Bronchial epithelial cell (primary cell): ENCODE measurements at regions not wholly inside any gene's neighbourhood (a gene's known extent, or its start where the extent isn't known, plus 50 kb on each side); places are given as distances from the start of the nearest gene placed in this dataset.
"Not testable (repeated sequence)": the region's sequence is repeated elsewhere in the genome, so short reads cannot be mapped to it uniquely, and the experiment has no call there.

Experiments used
- DNase-seq: peaks from one replicate; pipeline ENCODE4 v3.0.0-alpha.2; 2010; ENCODE audit warnings: low read depth
- FAIRE-seq: peaks from 2 replicates; lab custom pipeline; 2011; peaks lifted over from hg19 to GRCh38; lab: Jason Lieb, UNC
- H3K27me3 ChIP-seq: 2 replicates; pipeline ENCODE4 v1.5.1; 2011; ENCODE audit warnings: low read length; ENCODE audit not compliant: control insufficient read depth, insufficient read depth
- H3K36me3 ChIP-seq: 2 replicates; pipeline ENCODE4 v1.5.1; 2011; ENCODE audit warnings: low read length; ENCODE audit not compliant: control insufficient read depth, insufficient read depth
- H3K4me3 ChIP-seq: 2 replicates; pipeline ENCODE4 v1.5.1; 2011; ENCODE audit warnings: mild to moderate bottlenecking, low read depth, low read length, control low read depth
- TF ChIP-seq, protein P1 (sequence below): IDR thresholded peaks from 2 replicates; pipeline ENCODE4 v1.5.1; 2011; ENCODE audit warnings: mild to moderate bottlenecking, moderate library complexity, low read length, control low read depth, inconsistent platforms; ENCODE audit not compliant: insufficient read depth, severe bottlenecking

DNA sequence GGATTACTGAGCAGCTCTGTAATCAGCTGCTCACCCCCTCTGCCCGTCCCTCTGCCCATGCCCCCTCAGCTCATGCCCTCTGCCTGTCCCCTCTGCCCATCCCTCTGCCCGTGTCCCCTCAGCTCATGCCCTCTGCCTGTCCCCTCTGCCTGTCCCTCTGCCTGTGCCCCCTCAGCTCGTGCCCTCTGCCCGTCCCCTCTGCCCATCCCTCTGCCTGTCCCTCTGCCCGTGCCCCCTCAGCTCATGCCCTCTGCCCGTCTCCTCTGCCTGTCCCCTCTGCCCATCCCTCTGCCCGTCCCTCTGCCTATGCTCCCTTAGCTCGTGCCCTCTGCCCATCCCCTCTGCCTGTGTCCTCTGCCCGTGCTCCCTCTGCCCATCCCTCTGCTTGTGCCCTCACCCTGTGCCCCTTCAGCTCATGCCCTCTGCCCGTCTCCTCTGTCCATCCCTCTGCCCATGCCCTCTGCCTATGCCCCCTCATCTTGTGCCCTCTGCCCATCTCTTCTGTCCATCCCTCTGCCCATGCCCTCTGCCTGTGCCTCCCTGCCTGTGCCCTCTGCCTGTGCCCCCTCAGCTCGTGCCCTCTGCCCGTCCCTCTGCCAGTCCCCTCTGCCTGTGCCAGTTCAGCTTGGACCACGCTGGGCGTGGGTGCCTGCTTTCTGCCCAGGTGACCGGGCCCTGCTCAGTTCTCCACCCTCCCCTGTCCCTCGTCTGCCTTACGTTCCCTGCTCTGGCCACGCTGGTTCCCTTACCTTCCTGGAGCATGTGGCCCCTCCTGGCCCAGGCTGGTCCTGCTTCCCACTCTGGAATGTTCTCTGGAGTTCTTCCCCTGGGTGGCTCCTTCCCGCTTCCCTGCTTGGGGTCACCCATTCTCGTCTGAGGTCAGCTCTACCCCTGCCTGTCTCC is 97.6 kb downstream of the NPIPB11 start:
- TF ChIP-seq, protein P1, sequence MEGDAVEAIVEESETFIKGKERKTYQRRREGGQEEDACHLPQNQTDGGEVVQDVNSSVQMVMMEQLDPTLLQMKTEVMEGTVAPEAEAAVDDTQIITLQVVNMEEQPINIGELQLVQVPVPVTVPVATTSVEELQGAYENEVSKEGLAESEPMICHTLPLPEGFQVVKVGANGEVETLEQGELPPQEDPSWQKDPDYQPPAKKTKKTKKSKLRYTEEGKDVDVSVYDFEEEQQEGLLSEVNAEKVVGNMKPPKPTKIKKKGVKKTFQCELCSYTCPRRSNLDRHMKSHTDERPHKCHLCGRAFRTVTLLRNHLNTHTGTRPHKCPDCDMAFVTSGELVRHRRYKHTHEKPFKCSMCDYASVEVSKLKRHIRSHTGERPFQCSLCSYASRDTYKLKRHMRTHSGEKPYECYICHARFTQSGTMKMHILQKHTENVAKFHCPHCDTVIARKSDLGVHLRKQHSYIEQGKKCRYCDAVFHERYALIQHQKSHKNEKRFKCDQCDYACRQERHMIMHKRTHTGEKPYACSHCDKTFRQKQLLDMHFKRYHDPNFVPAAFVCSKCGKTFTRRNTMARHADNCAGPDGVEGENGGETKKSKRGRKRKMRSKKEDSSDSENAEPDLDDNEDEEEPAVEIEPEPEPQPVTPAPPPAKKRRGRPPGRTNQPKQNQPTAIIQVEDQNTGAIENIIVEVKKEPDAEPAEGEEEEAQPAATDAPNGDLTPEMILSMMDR, result no peak
- no peak overlapping the region for H3K4me3 ChIP-seq
- DNase-seq, result no peak
- H3K27me3 ChIP-seq, result no peaks in the 10 kb centered on the region
- no peaks in the 10 kb centered on the region for H3K36me3 ChIP-seq
- FAIRE-seq, result no peak

DNA sequence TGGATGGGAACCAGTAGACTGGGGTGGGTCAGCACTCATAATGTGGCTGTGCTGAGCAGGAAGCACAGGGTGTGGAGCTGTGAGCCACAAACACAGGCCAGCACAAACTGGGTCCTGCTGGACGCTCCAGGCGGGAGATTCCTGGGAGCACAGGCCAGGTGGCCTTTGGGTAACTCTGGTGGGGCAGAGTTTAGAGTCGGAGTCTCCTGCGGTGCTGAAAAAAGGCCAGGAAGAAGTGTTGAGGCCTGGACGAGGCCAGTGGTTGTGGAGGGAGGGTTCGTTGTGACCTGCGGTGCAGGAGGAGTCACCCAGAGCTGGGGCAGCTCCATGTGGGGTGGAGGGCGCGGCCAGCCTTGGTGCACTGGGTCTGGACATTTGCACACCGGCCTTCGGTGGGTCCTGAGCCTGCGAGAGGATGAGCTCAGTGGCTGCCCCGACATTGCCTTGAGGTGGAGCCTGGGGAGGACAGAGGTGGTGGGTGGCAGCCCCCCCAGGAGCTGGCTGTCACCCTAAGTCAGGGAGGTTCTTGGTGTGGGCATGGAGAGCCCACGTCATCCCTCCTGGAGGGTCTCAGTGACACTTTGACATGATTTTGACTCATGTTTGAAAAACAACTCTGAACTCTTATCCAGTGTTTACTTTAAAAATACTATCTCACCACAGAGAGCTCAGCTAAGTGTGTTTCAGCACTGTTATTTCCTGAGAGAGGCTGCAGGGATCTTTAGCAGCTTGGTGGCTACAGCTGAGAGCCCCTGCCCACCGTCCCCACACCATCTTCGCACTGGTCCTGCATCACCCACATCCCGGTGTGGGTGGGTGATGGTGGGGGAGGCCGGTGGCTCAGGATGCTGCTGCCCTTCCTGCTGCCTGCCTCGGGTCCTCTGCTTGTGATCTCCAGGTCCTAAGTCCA is 98.7 kb downstream of the NPIPB11 start:
- H3K36me3 ChIP-seq, result no peaks in the 10 kb centered on the region
- DNase-seq (no peak), FAIRE-seq (peak; percentile 92)
- H3K27me3 ChIP-seq, result no peaks in the 10 kb centered on the region
- TF ChIP-seq, protein P1, result no peak
- no peak overlapping the region for H3K4me3 ChIP-seq

DNA sequence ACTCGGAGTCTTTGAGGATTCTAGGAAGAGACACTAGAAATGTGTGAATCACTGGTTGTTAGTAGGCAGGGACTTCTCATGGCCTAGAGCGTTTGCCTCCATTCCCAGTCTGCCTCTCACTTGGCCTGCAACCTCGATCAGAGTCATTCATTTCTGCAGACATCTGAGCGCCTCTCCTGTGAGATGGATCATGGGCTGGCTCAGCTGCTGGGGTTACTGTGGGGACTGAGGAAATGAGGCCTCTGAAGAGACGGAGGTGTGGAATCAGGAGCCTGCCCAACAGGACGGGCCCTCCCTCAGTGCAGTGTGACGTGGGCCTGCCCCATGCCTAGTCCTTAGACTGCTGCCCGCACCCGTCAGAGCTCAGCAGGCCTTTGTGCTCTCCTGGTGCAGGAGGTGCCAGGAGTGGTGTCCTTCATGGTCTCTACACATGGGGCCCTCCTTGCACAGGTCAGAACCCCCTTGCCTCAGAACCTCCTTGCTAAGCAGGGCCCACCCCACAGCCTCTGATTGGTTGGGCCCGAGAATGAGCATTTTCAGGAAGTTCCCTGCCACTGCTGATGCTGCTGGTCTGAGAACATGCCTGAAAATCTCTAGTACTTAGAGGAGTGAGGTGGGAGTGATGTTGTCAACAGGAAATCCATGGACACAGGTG is 99.4 kb downstream of the NPIPB11 start:
- peak; percentile 89 for FAIRE-seq
- no peak overlapping the region for H3K4me3 ChIP-seq
- TF ChIP-seq, protein P1, result no peak
- H3K36me3 ChIP-seq, result no peaks in the 10 kb centered on the region
- no peak for DNase-seq
- H3K27me3 ChIP-seq, result no peaks in the 10 kb centered on the region

DNA sequence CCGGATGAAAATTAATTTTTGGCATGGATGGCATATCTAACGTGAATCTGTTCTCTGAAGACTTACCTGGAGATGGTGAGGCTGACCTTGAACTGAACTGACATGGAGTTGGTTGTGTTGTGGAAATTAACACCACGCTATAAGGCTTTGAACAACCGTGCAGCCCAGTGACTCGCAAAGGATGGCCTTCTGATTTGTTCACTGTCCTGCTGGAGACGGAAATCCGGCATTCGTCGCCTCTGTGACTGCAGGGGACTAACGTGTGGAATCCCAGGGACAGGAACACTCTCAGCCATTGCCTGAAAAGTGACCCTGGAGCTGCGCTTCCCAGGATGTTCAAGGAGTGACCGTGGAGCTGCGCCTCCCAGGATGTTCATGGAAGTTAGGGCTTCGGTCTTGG is 100.3 kb downstream of the NPIPB11 start:
- no peak for DNase-seq
- TF ChIP-seq, protein P1, result no peak
- Histone ChIP-seq H3K4me3 (no peak overlapping the region), H3K36me3 (no peaks in the 10 kb centered on the region), H3K27me3 (no peaks in the 10 kb centered on the region)
- peak; percentile 28 for FAIRE-seq

DNA sequence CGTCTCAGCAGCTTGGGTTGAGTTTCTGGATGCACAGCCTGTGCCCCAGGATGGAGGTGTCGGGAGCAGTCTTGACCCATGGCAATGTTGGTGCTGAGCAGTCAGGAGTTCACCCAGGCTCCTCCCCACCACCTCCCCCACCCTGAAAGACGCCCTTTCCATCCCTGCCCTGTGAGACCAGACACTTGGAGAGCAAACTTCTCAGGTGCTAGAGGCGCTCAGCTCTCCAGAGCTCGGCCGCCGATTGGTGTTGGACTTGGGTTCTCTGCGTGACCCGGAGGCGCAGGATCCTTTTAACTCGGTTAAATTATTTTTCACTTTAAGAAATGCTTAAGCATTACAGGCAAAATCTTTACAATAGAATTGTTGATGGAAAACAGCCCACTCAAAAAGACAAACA is 101.5 kb downstream of the NPIPB11 start:
- H3K27me3 ChIP-seq, DNase-seq, H3K36me3 ChIP-seq, FAIRE-seq, H3K4me3 ChIP-seq: not testable (repeated sequence)
